DOHH2 (cell line): ENCODE measurements at regions not wholly inside any gene's neighbourhood (a gene's known extent, or its start where the extent isn't known, plus 50 kb on each side); places are given as distances from the start of the nearest gene placed in this dataset.

Experiments
- H3F3A ChIP-seq: fragments of 200-600 bp; sonication (generic), shearing (Covaris generic); 2 replicates; pipeline ENCODE4 v1.6.0; 2016; ENCODE audit warnings: antibody characterized with exemption, mild to moderate bottlenecking; ENCODE audit not compliant: control insufficient read depth, insufficient read depth
- H3K27ac ChIP-seq: fragments of 200-600 bp; sonication (generic); 2 replicates; pipeline ENCODE4 v1.5.1; 2014; ENCODE audit warnings: low read depth, mild to moderate bottlenecking, low read length, moderate library complexity
- H3K27me3 ChIP-seq: fragments of 200-600 bp; sonication (generic); 2 replicates; pipeline ENCODE4 v1.6.1; 2014; ENCODE audit warnings: mild to moderate bottlenecking, low read length, mixed read lengths; ENCODE audit not compliant: control insufficient read depth
- H3K36me3 ChIP-seq: fragments of 200-600 bp; sonication (generic); 2 replicates; pipeline ENCODE4 v1.6.1; 2014; ENCODE audit warnings: mild to moderate bottlenecking, low read length, moderate library complexity, mixed read lengths; ENCODE audit not compliant: control insufficient read depth
- H3K4me1 ChIP-seq: fragments of 200-600 bp; sonication (generic); 2 replicates; pipeline ENCODE4 v1.6.1; 2014; ENCODE audit warnings: mild to moderate bottlenecking, low read length, mixed read lengths; ENCODE audit not compliant: control insufficient read depth
- H3K4me2 ChIP-seq: fragments of 200-600 bp; sonication (generic); 2 replicates; pipeline ENCODE4 v1.6.0; 2014; ENCODE audit warnings: mild to moderate bottlenecking, low read length, moderate library complexity
- H3K4me3 ChIP-seq: fragments of 200-600 bp; sonication (generic); 2 replicates; pipeline ENCODE4 v1.5.1; 2014; ENCODE audit warnings: mild to moderate bottlenecking, low read length, mixed read lengths
- H3K79me2 ChIP-seq: fragments of 200-600 bp; sonication (generic); 2 replicates; pipeline ENCODE4 v1.6.1; 2014; ENCODE audit warnings: mild to moderate bottlenecking, low read length, mixed read lengths; ENCODE audit not compliant: control insufficient read depth
- H3K9me2 ChIP-seq: fragments of 200-600 bp; sonication (generic); replicated peaks from 2 replicates; pipeline ENCODE4 v1.6.1; 2014; ENCODE audit warnings: mild to moderate bottlenecking, low read length, mixed read lengths; ENCODE audit not compliant: control insufficient read depth
- H3K9me3 ChIP-seq: fragments of 200-600 bp; sonication (generic); 2 replicates; pipeline ENCODE4 v1.6.1; 2014; ENCODE audit warnings: antibody characterized with exemption, low read length, mixed read lengths; ENCODE audit not compliant: control insufficient read depth, insufficient read depth
- H4K20me1 ChIP-seq: fragments of 200-600 bp; sonication (generic); 2 replicates; pipeline ENCODE4 v1.6.0; 2014; ENCODE audit warnings: low read depth, mild to moderate bottlenecking, antibody characterized with exemption, low read length, moderate library complexity; ENCODE audit not compliant: control insufficient read depth, insufficient read depth
- EZH2phosphoT487 ChIP-seq: fragments of 200-600 bp; sonication (generic); IDR thresholded peaks from 2 replicates; pipeline ENCODE4 v1.6.1; 2017; ENCODE audit warnings: borderline replicate concordance, mild to moderate bottlenecking, antibody characterized with exemption, low read length, moderate library complexity, mixed read lengths
- TF ChIP-seq, protein P1 (sequence below): fragments of 200-600 bp; sonication (generic); IDR thresholded peaks from one replicate; pipeline ENCODE4 v1.5.1; 2014; ENCODE audit warnings: antibody characterized with exemption, mild to moderate bottlenecking, low read depth, low read length; ENCODE audit not compliant: poor library complexity, severe bottlenecking

DNA sequence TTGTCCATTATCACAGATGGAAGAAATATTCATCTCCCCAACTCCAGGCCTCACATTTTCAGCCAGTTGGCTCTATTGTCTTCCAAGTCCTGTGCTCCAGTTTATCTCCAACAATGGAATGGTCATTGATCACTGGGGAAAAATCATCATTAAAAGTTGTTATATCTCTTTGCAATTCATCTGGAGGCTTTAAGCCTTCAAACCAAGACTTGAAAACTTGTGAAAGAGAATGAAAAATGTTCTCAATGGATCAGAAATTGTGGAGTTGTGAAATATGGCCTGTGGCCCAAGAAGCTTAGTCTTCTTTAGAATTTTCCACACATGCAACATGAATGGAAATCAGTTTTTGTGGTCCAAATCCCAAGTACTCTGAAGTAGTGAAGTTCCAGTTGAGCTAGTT lies 569.6 kb downstream of the EBF1 start:
- H4K20me1 ChIP-seq, result no peaks in the 10 kb centered on the region
- H3K9me3 ChIP-seq, result no peaks in the 10 kb centered on the region
- TF ChIP-seq, protein P1, sequence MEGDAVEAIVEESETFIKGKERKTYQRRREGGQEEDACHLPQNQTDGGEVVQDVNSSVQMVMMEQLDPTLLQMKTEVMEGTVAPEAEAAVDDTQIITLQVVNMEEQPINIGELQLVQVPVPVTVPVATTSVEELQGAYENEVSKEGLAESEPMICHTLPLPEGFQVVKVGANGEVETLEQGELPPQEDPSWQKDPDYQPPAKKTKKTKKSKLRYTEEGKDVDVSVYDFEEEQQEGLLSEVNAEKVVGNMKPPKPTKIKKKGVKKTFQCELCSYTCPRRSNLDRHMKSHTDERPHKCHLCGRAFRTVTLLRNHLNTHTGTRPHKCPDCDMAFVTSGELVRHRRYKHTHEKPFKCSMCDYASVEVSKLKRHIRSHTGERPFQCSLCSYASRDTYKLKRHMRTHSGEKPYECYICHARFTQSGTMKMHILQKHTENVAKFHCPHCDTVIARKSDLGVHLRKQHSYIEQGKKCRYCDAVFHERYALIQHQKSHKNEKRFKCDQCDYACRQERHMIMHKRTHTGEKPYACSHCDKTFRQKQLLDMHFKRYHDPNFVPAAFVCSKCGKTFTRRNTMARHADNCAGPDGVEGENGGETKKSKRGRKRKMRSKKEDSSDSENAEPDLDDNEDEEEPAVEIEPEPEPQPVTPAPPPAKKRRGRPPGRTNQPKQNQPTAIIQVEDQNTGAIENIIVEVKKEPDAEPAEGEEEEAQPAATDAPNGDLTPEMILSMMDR, result no peak
- no peak for TF ChIP-seq EZH2phosphoT487

DNA sequence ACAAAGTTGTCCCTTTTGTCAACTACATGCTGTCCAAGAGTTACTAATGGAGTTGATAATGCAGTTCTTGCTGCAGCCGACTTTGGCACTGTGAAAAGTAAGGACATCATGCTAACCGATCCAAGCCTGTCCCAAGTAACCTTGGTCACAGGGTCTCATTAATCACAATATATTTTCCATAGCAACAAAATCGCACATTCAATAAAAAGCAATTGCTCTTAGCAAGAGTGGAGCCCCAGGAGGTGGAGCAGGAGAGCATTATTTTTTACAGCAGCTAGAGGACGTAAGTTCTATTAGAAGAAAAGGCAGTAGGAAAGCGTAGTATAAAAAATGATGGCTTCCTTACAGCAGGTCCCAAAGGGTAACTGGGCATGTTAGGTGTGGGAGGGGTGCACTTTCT lies 570.3 kb downstream of the EBF1 start:
- H3K79me2 ChIP-seq, result no peaks in the 10 kb centered on the region
- H3K4me2 ChIP-seq, result no peak overlapping the region
- H3K9me3 ChIP-seq, result no peaks in the 10 kb centered on the region
- no peak overlapping the region for H3K4me3 ChIP-seq
- no peaks in the 10 kb centered on the region for H3K9me2 ChIP-seq
- H4K20me1 ChIP-seq, result no peaks in the 10 kb centered on the region
- H3K27ac ChIP-seq, result no peak overlapping the region
- no peaks in the 10 kb centered on the region for H3K4me1 ChIP-seq
- H3F3A ChIP-seq, result no peaks in the 10 kb centered on the region
- no peaks in the 10 kb centered on the region for H3K36me3 ChIP-seq
- no peaks in the 10 kb centered on the region for H3K27me3 ChIP-seq
- TF ChIP-seq EZH2phosphoT487, result no peak
- TF ChIP-seq, protein P1, result no peak

More for the DNA sequence above, 569.6 kb downstream of the EBF1 start:
- Histone ChIP-seq H3K4me3 (no peak overlapping the region), H3K36me3 (no peaks in the 10 kb centered on the region), H3K9me2 (no peaks in the 10 kb centered on the region), H3K4me1 (no peaks in the 10 kb centered on the region), H3K27ac (no peak overlapping the region), H3K27me3 (no peaks in the 10 kb centered on the region), H3K4me2 (no peak overlapping the region), H3F3A (no peaks in the 10 kb centered on the region), H3K79me2 (no peaks in the 10 kb centered on the region)

DNA sequence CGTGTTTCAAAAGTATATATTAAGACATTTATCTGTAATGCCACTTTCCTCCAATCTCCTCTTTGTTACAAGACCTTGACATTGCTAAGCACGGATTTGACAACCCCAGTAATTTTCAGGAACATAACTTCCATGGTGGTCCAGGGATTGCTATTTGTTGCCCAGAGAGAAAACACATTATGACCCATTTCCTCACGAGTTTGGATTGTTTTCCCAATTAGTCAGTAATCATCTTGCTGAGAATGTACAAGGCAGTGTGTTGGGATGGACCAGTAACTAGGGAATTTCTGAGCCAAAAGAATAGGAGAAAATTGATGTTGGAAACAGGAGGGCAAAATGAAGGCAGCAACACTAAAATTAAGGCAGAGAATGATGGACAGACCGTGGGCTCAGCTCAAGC lies 574.1 kb downstream of the EBF1 start:
- H4K20me1 ChIP-seq, result no peaks in the 10 kb centered on the region
- no peak for TF ChIP-seq EZH2phosphoT487
- TF ChIP-seq, protein P1, result no peak
- H3K9me2 ChIP-seq, result no peaks in the 10 kb centered on the region
- H3K9me3 ChIP-seq, result no peaks in the 10 kb centered on the region
- no peak overlapping the region for H3K4me2 ChIP-seq
- H3K4me1 ChIP-seq, result no peaks in the 10 kb centered on the region
- H3K27me3 ChIP-seq, result no peaks in the 10 kb centered on the region
- no peaks in the 10 kb centered on the region for H3F3A ChIP-seq
- H3K79me2 ChIP-seq, result no peaks in the 10 kb centered on the region
- no peak overlapping the region for H3K4me3 ChIP-seq
- H3K36me3 ChIP-seq, result no peaks in the 10 kb centered on the region
- H3K27ac ChIP-seq, result no peak overlapping the region

DNA sequence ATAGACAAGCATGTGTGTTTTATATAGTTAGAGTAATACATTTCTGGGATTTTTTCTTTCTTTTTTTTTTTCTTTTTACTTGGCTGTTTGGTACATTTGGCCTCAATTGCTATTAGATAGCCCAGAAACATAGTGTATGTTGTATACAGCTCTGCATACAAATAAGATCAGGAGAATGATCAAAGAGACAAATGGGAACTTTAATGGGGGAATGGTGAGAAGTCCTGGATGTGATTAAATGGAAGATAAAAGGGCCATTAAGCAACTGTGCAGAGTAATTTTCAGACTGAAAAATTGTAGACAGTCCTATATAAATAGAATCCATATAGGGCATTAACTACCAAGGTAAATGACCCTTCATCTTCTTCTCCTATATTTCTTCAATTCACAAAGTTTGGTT lies 575.6 kb downstream of the EBF1 start:
- TF ChIP-seq EZH2phosphoT487, result no peak
- TF ChIP-seq, protein P1, result no peak
- H3K9me2 ChIP-seq, result no peaks in the 10 kb centered on the region
- H3K79me2 ChIP-seq, result no peaks in the 10 kb centered on the region
- no peaks in the 10 kb centered on the region for H3K9me3 ChIP-seq
- H3K4me1 ChIP-seq, result no peaks in the 10 kb centered on the region
- no peak overlapping the region for H3K4me3 ChIP-seq
- H4K20me1 ChIP-seq, result no peaks in the 10 kb centered on the region
- H3K4me2 ChIP-seq, result no peak overlapping the region
- H3F3A ChIP-seq, result no peaks in the 10 kb centered on the region
- H3K27me3 ChIP-seq, result no peaks in the 10 kb centered on the region
- H3K27ac ChIP-seq, result no peak overlapping the region
- no peaks in the 10 kb centered on the region for H3K36me3 ChIP-seq
